Activated CD8-positive, alpha-beta memory T cell treated with anti-CD3 and anti-CD28 coated beads, Interleukin-2, amount 50 U/mL, for 1 hour (primary cell): ENCODE measurements at regions not wholly inside any gene's neighbourhood (a gene's known extent, or its start where the extent isn't known, plus 50 kb on each side); places are given as distances from the start of the nearest gene placed in this dataset.
A peak's percentile ranks its signal among the peaks of the same experiment; 100 is the strongest.
"Not testable (repeated sequence)": the region's sequence is repeated elsewhere in the genome, so short reads cannot be mapped to it uniquely, and the experiment has no call there.

Source experiments
- DNase-seq: peaks from one replicate; pipeline ENCODE4 v3.0.0-alpha.2; 2020; ENCODE audit errors: extremely low read depth

DNA sequence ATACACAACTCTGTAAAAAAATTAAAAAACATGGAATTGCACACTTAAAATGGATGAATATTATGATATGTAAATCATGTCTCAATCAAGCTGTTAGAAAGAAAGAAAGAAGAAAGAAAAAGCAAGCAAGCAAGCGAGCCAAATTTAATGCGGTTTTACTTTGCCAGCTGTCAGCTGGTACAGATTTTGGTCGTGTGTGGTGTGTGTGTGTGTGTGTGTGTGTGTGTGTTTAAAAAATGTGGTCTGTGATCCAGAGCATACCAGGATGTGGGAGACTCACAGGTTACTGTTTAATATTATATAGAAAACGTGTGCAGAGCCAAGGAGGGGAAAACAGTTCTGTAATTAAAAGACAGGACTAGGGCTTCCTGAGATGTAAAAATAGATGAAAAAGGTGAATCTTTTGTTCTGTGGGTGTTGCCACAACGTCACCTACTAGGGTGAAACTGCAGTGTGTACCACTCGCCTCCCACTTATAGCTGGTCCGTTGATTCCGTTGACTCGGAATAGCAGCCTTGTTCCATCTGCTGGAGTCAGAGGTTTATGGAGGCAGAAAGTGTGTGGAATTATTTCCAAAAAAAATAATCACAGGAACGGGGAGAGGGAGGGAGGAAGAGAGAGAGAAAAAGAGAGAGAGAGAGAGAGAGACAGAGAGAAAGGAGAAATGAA, 197.7 kb downstream of the BCAS1 start:
- no peak for DNase-seq

GRCh38 chr20:53872081-53872541, 198.3 kb downstream of the BCAS1 start:
- no peak for DNase-seq

GRCh38 chr20:53871541-53871940, 198.9 kb downstream of the BCAS1 start:
- DNase-seq: no peak

DNA sequence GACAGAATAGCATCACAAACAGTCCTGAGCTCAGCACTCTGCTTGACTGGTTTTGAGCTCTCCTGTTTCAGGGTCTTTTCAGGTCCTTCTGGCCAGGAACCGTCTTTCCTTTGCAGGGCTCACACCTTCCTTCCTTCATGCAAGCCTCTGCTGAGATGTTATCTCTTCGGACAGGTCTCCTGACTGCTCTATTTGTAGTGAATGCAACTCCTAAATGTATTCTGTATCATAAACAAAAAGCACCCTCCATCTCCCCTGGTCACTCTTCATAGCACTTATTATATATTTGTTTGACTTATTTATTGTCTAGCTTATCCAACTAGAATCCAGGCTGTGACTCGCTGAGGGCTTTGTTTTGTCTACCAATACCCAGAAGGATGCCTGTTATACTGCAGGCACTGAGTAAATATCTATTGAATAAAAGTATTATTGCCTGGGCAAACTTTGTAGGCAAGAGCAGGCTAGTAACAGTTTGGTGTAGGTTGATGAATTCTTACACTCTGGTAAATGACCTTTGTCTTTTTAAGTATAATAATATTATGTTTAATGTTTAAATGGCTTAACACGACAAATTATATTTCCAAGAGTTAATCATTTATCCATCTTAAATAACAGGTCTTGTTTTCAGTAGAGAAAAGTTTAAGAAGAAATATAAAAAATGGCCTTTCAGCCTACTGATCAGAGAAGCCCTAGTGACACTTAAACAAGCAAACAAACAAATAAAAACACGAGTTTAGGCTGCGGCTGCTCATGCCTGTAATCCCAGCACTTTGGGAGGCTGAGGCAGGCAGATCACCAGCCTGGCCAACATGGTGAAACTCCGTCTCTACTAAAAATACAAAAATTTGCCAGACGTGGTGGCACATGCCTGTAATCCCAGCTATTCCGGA, 199.7 kb downstream of the BCAS1 start:
- DNase-seq: no peak

GRCh38 chr20:53869466-53870258, 200.7 kb downstream of the BCAS1 start:
- peak; percentile 67 for DNase-seq

DNA sequence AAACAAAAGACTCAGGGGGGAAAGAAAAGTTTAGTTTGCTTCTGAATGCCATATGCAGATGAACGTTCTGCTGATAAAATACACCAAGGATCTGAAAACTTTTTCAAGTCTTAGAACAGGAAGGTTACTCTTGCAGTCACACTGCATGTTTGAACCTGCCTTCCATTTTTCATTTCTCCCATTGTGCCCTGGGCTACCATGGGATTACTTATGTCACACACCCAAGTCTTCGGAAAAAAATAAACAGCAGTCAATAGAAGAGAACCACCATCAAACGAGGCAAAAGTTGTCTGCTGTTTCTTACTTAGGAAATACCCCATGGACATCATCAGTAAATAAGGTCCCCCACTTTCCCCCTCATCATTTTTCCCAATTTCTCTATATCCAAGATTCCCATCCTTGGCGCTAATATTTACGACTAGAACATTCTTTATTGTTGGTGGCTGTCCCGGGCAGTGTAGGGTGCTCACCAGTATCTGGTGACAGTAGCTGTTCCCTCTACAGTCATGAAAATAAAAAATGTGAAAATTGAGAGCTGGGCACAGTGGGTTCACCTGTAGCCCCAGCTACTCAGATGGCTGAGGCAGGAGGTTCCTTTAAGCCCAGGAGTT, 202.5 kb downstream of the BCAS1 start:
- DNase-seq: no peak

DNA sequence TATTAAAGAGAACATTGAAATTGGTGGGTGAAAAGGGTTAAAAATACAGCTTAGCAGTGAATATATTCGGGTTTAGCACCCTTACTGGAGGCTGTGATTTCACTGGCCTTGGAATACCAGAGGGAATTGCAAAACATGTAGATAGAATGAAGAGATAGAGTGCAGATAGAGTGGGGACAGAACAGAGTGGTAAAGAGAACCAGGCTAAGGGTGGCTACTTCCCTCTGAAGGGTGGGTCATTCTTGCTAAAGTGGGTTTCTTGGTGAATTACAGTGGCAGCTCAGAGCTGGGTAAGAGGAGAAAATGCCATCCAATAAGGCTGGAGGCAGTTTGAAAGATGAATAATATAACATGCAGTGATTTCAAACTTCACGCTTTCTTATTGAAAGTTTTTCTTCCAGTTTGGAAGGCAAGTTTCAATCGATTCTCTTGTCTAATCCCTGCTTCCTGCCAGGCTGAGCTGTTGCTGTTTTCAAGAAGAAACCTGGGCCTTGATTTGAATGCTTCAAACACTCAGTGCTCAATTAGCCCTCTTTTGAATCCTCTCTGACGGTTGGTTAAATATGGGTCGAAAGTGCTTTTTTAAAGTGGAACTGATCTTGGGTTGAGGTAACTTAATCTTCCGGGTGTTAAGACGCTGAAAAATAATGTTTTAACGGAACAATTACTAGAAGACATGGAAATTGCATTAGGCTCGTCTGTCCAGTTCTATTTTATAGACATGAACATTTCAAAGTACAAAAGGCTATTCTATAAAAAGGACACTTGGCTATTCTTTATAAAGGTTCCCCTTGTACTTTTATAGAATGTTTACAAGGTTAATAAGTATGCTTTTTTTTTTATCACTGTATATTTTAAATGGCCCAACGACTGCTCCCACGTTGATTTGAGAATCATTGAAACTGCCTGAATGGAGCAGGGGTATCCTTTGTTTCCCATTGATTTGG, 203.3 kb downstream of the BCAS1 start:
- DNase-seq: no peak

- no peak for DNase-seq
Measured at GRCh38 chr20:53865901-53866793, 204.2 kb downstream of the BCAS1 start.

GRCh38 chr20:53864765-53865683, 205.4 kb downstream of the BCAS1 start:
- not testable (repeated sequence) for DNase-seq

- not testable (repeated sequence) for DNase-seq
Measured at GRCh38 chr20:53863923-53864641, 206.3 kb downstream of the BCAS1 start.

DNA sequence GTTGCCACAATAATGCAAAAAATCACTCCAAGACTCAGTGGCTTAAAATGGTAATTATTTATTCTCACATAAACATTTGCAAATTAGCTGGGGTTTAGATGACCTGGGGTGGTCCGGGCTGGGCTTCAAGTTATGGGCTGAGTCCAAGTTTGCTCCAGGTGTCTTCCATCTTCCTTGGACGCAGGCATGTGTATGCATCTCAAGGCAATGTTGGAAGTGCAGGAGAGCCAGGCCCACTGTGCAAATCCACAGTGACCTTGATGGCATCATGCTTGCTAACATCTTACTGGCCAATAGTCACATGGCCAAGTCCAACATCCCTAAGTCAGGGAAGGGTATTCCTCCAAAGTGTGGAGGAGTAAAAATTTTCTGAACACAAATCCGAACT, 206.9 kb downstream of the BCAS1 start:
- DNase-seq: not testable (repeated sequence)

DNA sequence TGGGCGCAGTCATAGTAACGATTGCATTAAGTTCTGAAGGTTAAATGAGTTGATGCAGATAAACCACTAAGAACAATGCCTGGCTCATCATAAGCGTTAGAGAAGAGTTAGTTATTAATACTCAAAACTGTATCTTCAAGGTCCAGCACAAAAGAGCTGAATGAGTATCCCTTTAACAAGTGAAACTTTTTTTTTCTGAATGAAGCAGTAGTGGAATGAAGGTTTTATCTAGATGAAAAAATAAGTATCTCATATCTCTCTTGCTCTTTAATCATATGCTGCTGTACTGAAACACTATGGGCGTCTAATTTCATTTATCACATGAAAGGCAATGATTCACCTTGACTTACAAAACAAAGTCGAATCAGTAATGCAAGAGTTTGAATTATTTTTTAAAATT, 207.4 kb downstream of the BCAS1 start:
- not testable (repeated sequence) for DNase-seq

DNA sequence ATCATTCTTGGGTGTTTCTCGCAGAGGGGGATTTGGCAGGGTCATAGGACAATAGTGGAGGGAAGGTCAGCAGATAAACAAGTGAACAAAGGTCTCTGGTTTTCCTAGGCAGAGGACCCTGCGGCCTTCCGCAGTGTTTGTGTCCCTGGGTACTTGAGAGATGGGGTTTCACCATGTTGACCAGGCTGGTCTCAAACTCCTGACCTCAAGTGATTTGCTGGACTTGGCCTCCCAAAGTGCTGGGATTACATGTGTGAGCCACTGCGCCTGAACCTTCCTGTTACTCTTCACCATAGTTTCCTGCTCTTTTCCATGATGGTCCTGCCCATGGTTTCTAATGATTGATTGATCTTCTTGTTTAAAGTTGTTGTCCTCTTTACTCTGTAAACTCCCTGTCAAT, 207.9 kb downstream of the BCAS1 start:
- not testable (repeated sequence) for DNase-seq

DNA sequence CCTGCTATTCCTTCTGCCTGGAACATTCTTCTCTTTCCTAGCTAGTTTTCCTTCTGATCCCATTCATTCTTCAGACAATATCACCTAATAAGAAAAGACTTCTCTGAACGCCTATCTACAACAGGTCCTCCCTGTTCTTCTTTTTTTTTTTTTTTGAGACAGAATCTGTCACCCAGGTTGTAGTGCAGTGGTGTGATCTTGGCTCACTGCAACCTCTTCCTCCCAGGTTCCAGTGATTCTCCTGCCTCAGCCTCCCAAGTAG, 208.3 kb downstream of the BCAS1 start:
- DNase-seq: not testable (repeated sequence)

DNA sequence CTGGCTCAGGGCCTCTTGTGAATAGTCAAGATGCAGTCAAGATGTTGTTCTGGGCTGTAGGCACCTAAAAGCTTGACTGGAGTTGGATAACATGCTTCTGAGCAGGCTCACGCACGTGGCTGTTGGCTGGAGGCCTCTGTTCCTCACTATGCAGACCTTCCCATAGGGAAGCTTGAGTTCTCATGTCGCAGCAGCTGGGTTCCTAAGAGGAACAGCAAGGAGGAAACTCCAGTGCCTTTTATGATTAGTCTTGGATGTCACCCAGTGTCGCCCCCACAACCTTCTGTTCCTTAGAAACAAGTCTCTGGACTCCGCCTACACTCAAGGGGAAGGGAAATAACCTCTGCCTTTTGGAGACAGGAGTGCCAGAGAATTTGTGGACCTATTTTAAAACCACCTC, 210.7 kb downstream of the BCAS1 start:
- DNase-seq: no peak

DNA sequence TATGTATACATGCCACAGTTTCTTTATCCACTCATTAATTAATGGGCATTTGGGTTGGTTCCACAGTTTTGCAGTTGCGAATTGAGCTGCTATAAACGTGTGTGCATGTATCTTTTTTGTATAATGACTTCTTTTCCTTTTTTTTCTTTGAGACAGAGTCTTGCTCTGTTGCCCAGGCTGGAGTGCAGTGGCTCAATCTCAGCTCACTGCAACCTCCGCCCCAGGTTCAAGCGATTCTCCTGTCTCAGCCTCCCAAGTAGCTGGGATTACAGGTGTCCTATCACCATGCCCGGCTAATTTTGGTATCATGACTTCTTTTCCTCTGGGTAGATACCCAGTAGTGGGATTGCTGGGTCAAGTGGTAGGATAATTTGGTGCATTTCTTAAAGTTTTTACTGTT, 211.4 kb downstream of the BCAS1 start:
- DNase-seq: not testable (repeated sequence)

GRCh38 chr20:53858516-53858915, 211.9 kb downstream of the BCAS1 start:
- DNase-seq: not testable (repeated sequence)

GRCh38 chr20:53857723-53858236, 212.6 kb downstream of the BCAS1 start:
- no peak for DNase-seq
